ENCODE measurements at regions not wholly inside any gene's neighbourhood (a gene's known extent, or its start where the extent isn't known, plus 50 kb on each side); places are given as distances from the start of the nearest gene placed in this dataset.

GRCh38 chrX:6456196-6456595 is 78.7 kb downstream of the VCX3A start:
- no peak for TF ChIP-seq CTCF (IDR thresholded peaks at IDR 0.05)
- no peak overlapping the region for H3K27ac ChIP-seq
- ATAC-seq (no peak), DNase-seq (no peak)
- intact Hi-C loops (cut with DNase I): no loop called here
- H3K4me1 ChIP-seq: no peaks in the 10 kb centered on the region
- H3K4me3 ChIP-seq: no peak overlapping the region
- no peaks in the 10 kb centered on the region for H3K36me3 ChIP-seq
- no peaks in the 10 kb centered on the region for H3K9me3 ChIP-seq
- no peaks in the 10 kb centered on the region for H3K27me3 ChIP-seq

- Histone ChIP-seq H3K4me3 (no peak overlapping the region), H3K36me3 (no peaks in the 10 kb centered on the region), H3K9me3 (no peaks in the 10 kb centered on the region), H3K4me1 (no peaks in the 10 kb centered on the region), H3K27me3 (no peaks in the 10 kb centered on the region), H3K27ac (no peak overlapping the region)
- ATAC-seq (no peak), DNase-seq (no peak)
- intact Hi-C loops (cut with DNase I): no loop called here
- TF ChIP-seq CTCF (IDR thresholded peaks at IDR 0.05): no peak
These were observed 85.0 kb downstream of the VCX3A start for GRCh38 chrX:6449946-6450345.

GRCh38 chrX:6448003-6448402 is 86.9 kb downstream of the VCX3A start:
- ATAC-seq: peak; percentile 69
- intact Hi-C loops (cut with DNase I): no loop called here
- no peaks in the 10 kb centered on the region for H3K36me3 ChIP-seq
- H3K4me3 ChIP-seq: no peak overlapping the region
- H3K9me3 ChIP-seq: no peaks in the 10 kb centered on the region
- H3K4me1 ChIP-seq: no peaks in the 10 kb centered on the region
- H3K27ac ChIP-seq: no peak overlapping the region
- no peaks in the 10 kb centered on the region for H3K27me3 ChIP-seq
- TF ChIP-seq CTCF (IDR thresholded peaks at IDR 0.05): no peak
- DNase-seq: no peak

DNA sequence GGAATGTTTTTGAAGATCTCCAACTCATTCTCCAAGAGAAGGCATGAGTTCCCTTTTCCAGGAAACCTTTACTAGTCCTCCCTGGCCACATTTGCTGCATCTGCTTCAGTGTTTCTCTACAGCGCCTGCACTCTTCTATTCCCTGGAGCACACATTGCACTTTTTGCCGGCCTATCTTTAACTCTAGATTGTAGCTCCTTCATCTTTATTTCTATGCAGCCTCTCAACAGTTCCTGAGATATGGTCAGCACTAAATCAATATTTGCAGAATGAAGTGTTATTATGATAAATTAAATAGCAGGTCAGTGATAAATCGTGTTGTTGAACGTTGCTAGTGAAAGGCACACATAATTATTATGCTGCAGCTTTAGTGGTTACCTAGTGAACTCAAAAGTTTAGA is 88.3 kb downstream of the VCX3A start:
- DNase-seq: no peak
- Histone ChIP-seq H3K9me3 (no peaks in the 10 kb centered on the region), H3K27me3 (no peaks in the 10 kb centered on the region), H3K4me1 (no peaks in the 10 kb centered on the region), H3K27ac (no peak overlapping the region), H3K4me3 (no peak overlapping the region), H3K36me3 (no peaks in the 10 kb centered on the region)
- TF ChIP-seq CTCF (IDR thresholded peaks at IDR 0.05): no peak
- ATAC-seq: peak; percentile 59
- intact Hi-C loops (cut with DNase I): no loop called here

DNA sequence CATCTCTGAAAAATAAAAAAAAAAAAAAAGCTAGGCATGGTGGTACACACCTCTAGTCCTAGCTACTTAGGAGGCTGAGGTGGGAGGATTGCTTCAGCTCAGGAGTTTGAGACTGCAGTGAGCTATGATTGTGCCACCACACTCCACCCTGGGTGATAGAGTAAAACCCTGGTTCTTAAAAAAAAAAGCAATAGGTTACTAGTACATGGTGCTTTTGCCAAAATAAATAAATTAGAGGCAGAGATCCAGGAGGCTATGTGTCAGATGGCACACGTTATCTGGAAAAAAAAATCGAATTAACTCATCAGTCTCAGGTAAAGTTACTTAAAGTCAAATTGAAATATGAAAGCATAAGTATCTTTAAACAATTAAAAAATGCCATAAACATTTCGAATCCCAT is 94.3 kb downstream of the VCX3A start:
- no peaks in the 10 kb centered on the region for H3K4me1 ChIP-seq
- no peak overlapping the region for H3K27ac ChIP-seq
- ATAC-seq (no peak), DNase-seq (no peak)
- no peaks in the 10 kb centered on the region for H3K27me3 ChIP-seq
- intact Hi-C loops (cut with DNase I): no loop called here
- no peak for TF ChIP-seq CTCF (IDR thresholded peaks at IDR 0.05)
- H3K9me3 ChIP-seq: no peaks in the 10 kb centered on the region
- H3K36me3 ChIP-seq: no peaks in the 10 kb centered on the region
- H3K4me3 ChIP-seq: no peak overlapping the region
